Activated CD4-positive, CD25-positive, alpha-beta regulatory T cell treated with anti-CD3 and anti-CD28 coated beads, Interleukin-2, amount 50 U/mL, for 16 hours (primary cell): ENCODE measurements at regions not wholly inside any gene's neighbourhood (a gene's known extent, or its start where the extent isn't known, plus 50 kb on each side); places are given as distances from the start of the nearest gene placed in this dataset.

Experiments used
- DNase-seq: peaks from one replicate; pipeline ENCODE4 v3.0.0-alpha.2; 2020; ENCODE audit warnings: low read depth, low spot score

GRCh38 chr14:51512316-51512715 is 139.4 kb upstream of the FRMD6 start:
- no peak for DNase-seq

GRCh38 chr14:51513281-51513680 is 138.4 kb upstream of the FRMD6 start:
- no peak for DNase-seq

GRCh38 chr14:51513933-51514332 is 137.8 kb upstream of the FRMD6 start:
- DNase-seq, result no peak

- no peak for DNase-seq
Measured at GRCh38 chr14:51515611-51516010, 136.1 kb upstream of the FRMD6 start.

GRCh38 chr14:51516706-51517395 is 134.9 kb upstream of the FRMD6 start:
- no peak for DNase-seq

GRCh38 chr14:51518280-51518679 is 133.4 kb upstream of the FRMD6 start:
- no peak for DNase-seq

- no peak for DNase-seq
Measured at GRCh38 chr14:51518711-51519110, 133.0 kb upstream of the FRMD6 start.

GRCh38 chr14:51520087-51520486 is 131.6 kb upstream of the FRMD6 start:
- no peak for DNase-seq

- no peak for DNase-seq
Measured at GRCh38 chr14:51521764-51522163, 129.9 kb upstream of the FRMD6 start.

- DNase-seq, result no peak
Measured at GRCh38 chr14:51523243-51523642, 128.5 kb upstream of the FRMD6 start.

- DNase-seq, result no peak
Measured at GRCh38 chr14:51525739-51526138, 126.0 kb upstream of the FRMD6 start.

GRCh38 chr14:51527073-51527472 is 124.6 kb upstream of the FRMD6 start:
- no peak for DNase-seq

- DNase-seq, result no peak
Measured at GRCh38 chr14:51529736-51530135, 122.0 kb upstream of the FRMD6 start.

- no peak for DNase-seq
Measured at GRCh38 chr14:51533160-51533559, 118.5 kb upstream of the FRMD6 start.

- DNase-seq, result no peak
Measured at GRCh38 chr14:51533872-51534553, 117.7 kb upstream of the FRMD6 start.

GRCh38 chr14:51534610-51535011 is 117.1 kb upstream of the FRMD6 start:
- no peak for DNase-seq

- DNase-seq, result no peak
Measured at GRCh38 chr14:51535443-51536044, 116.2 kb upstream of the FRMD6 start.

- DNase-seq, result no peak
Measured at GRCh38 chr14:51538973-51539372, 112.7 kb upstream of the FRMD6 start.

- DNase-seq, result no peak
Measured at GRCh38 chr14:51539571-51540037, 112.1 kb upstream of the FRMD6 start.

- no peak for DNase-seq
Measured at GRCh38 chr14:51540364-51540763, 111.3 kb upstream of the FRMD6 start.

- DNase-seq, result no peak
Measured at GRCh38 chr14:51544471-51544870, 107.2 kb upstream of the FRMD6 start.

GRCh38 chr14:51544901-51545300 is 106.8 kb upstream of the FRMD6 start:
- DNase-seq, result no peak

GRCh38 chr14:51545396-51545795 is 106.3 kb upstream of the FRMD6 start:
- DNase-seq, result no peak
